ENCODE measurements at regions not wholly inside any gene's neighbourhood (a gene's known extent, or its start where the extent isn't known, plus 50 kb on each side); places are given as distances from the start of the nearest gene placed in this dataset.

- no peaks in the 10 kb centered on the region for H3K36me3 ChIP-seq (ENCODE audit: control insufficient read depth in 2 of 2, insufficient read depth in 2 of 2, low read length in 1 of 2)
- H3K4me3 ChIP-seq (ENCODE audit: low read length in 2 of 2) = no peak overlapping the region
- no peak overlapping the region for H3K27ac ChIP-seq (ENCODE audit: low read depth in 1 of 2, low read length in 1 of 2)
- H3K9me3 ChIP-seq (ENCODE audit: control insufficient read depth in 2 of 2, insufficient read depth in 1 of 2, low read length in 1 of 2) = no peaks in the 10 kb centered on the region
- no peaks in the 10 kb centered on the region for H3K27me3 ChIP-seq (ENCODE audit: control insufficient read depth in 2 of 2, insufficient read depth in 1 of 2, low read length in 1 of 2)
- WGBS = 93% methylated on average over 4 of the region's 4 CpGs
- no peak for DNase-seq (ENCODE audit: low read depth in 6 of 9, low spot score in 9 of 9)
- no peaks in the 10 kb centered on the region for H3K4me1 ChIP-seq (ENCODE audit: control insufficient read depth in 2 of 2, insufficient read depth in 2 of 2, low read length in 2 of 2)
Observed at GRCh38 chr3:104137116-104137515, 1229.6 kb upstream of the ALCAM start.

- Histone ChIP-seq H3K4me1 (ENCODE audit: control insufficient read depth in 2 of 2, insufficient read depth in 2 of 2, low read length in 2 of 2) (no peaks in the 10 kb centered on the region), H3K9me3 (ENCODE audit: control insufficient read depth in 2 of 2, insufficient read depth in 1 of 2, low read length in 1 of 2) (no peaks in the 10 kb centered on the region), H3K4me3 (ENCODE audit: low read length in 2 of 2) (no peak overlapping the region), H3K27me3 (ENCODE audit: control insufficient read depth in 2 of 2, insufficient read depth in 1 of 2, low read length in 1 of 2) (no peaks in the 10 kb centered on the region), H3K36me3 (ENCODE audit: control insufficient read depth in 2 of 2, insufficient read depth in 2 of 2, low read length in 1 of 2) (no peaks in the 10 kb centered on the region), H3K27ac (ENCODE audit: low read depth in 1 of 2, low read length in 1 of 2) (no peak overlapping the region)
- no peak for DNase-seq (ENCODE audit: low read depth in 6 of 9, low spot score in 9 of 9)
Observed at GRCh38 chr3:104145164-104145563, 1221.5 kb upstream of the ALCAM start.

- Histone ChIP-seq H3K4me3 (ENCODE audit: low read length in 2 of 2) (no peak overlapping the region), H3K27me3 (ENCODE audit: control insufficient read depth in 2 of 2, insufficient read depth in 1 of 2, low read length in 1 of 2) (no peaks in the 10 kb centered on the region), H3K36me3 (ENCODE audit: control insufficient read depth in 2 of 2, insufficient read depth in 2 of 2, low read length in 1 of 2) (no peaks in the 10 kb centered on the region), H3K4me1 (ENCODE audit: control insufficient read depth in 2 of 2, insufficient read depth in 2 of 2, low read length in 2 of 2) (no peaks in the 10 kb centered on the region), H3K9me3 (ENCODE audit: control insufficient read depth in 2 of 2, insufficient read depth in 1 of 2, low read length in 1 of 2) (no peaks in the 10 kb centered on the region), H3K27ac (ENCODE audit: low read depth in 1 of 2, low read length in 1 of 2) (no peak overlapping the region)
- no peak for DNase-seq (ENCODE audit: low read depth in 6 of 9, low spot score in 9 of 9)
- WGBS = 93% methylated on average over 1 of the region's 1 CpG
Observed at GRCh38 chr3:104149154-104149553, 1217.6 kb upstream of the ALCAM start.

GRCh38 chr3:104150724-104151123 is 1216.0 kb upstream of the ALCAM start:
- WGBS = 92% methylated on average over 2 of the region's 2 CpGs
- Histone ChIP-seq H3K4me3 (ENCODE audit: low read length in 2 of 2) (no peak overlapping the region), H3K27me3 (ENCODE audit: control insufficient read depth in 2 of 2, insufficient read depth in 1 of 2, low read length in 1 of 2) (no peaks in the 10 kb centered on the region), H3K36me3 (ENCODE audit: control insufficient read depth in 2 of 2, insufficient read depth in 2 of 2, low read length in 1 of 2) (no peaks in the 10 kb centered on the region), H3K9me3 (ENCODE audit: control insufficient read depth in 2 of 2, insufficient read depth in 1 of 2, low read length in 1 of 2) (no peaks in the 10 kb centered on the region), H3K4me1 (ENCODE audit: control insufficient read depth in 2 of 2, insufficient read depth in 2 of 2, low read length in 2 of 2) (no peaks in the 10 kb centered on the region), H3K27ac (ENCODE audit: low read depth in 1 of 2, low read length in 1 of 2) (no peak overlapping the region)
- DNase-seq (ENCODE audit: low read depth in 6 of 9, low spot score in 9 of 9) = no peak

GRCh38 chr3:104154896-104155295 is 1211.8 kb upstream of the ALCAM start:
- Histone ChIP-seq H3K36me3 (ENCODE audit: control insufficient read depth in 2 of 2, insufficient read depth in 2 of 2, low read length in 1 of 2) (no peaks in the 10 kb centered on the region), H3K4me1 (ENCODE audit: control insufficient read depth in 2 of 2, insufficient read depth in 2 of 2, low read length in 2 of 2) (no peaks in the 10 kb centered on the region), H3K9me3 (ENCODE audit: control insufficient read depth in 2 of 2, insufficient read depth in 1 of 2, low read length in 1 of 2) (no peaks in the 10 kb centered on the region), H3K27ac (ENCODE audit: low read depth in 1 of 2, low read length in 1 of 2) (no peak overlapping the region), H3K4me3 (ENCODE audit: low read length in 2 of 2) (no peak overlapping the region), H3K27me3 (ENCODE audit: control insufficient read depth in 2 of 2, insufficient read depth in 1 of 2, low read length in 1 of 2) (no peaks in the 10 kb centered on the region)
- 44% methylated on average over 2 of the region's 2 CpGs for WGBS
- DNase-seq (ENCODE audit: low read depth in 6 of 9, low spot score in 9 of 9) = no peak

- DNase-seq (ENCODE audit: low read depth in 6 of 9, low spot score in 9 of 9) = no peak
- Histone ChIP-seq H3K9me3 (ENCODE audit: control insufficient read depth in 2 of 2, insufficient read depth in 1 of 2, low read length in 1 of 2) (peaks cover 0 to 13% of the 10 kb centered on the region in 2 donors), H3K27me3 (ENCODE audit: control insufficient read depth in 2 of 2, insufficient read depth in 1 of 2, low read length in 1 of 2) (no peaks in the 10 kb centered on the region), H3K4me3 (ENCODE audit: low read length in 2 of 2) (no peak overlapping the region), H3K36me3 (ENCODE audit: control insufficient read depth in 2 of 2, insufficient read depth in 2 of 2, low read length in 1 of 2) (no peaks in the 10 kb centered on the region), H3K4me1 (ENCODE audit: control insufficient read depth in 2 of 2, insufficient read depth in 2 of 2, low read length in 2 of 2) (no peaks in the 10 kb centered on the region), H3K27ac (ENCODE audit: low read depth in 1 of 2, low read length in 1 of 2) (no peak overlapping the region)
- 90% methylated on average over 2 of the region's 2 CpGs for WGBS
Observed at GRCh38 chr3:104165866-104166265, 1200.8 kb upstream of the ALCAM start.

GRCh38 chr3:104168386-104168785 is 1198.3 kb upstream of the ALCAM start:
- Histone ChIP-seq H3K27me3 (ENCODE audit: control insufficient read depth in 2 of 2, insufficient read depth in 1 of 2, low read length in 1 of 2) (no peaks in the 10 kb centered on the region), H3K4me1 (ENCODE audit: control insufficient read depth in 2 of 2, insufficient read depth in 2 of 2, low read length in 2 of 2) (no peaks in the 10 kb centered on the region), H3K36me3 (ENCODE audit: control insufficient read depth in 2 of 2, insufficient read depth in 2 of 2, low read length in 1 of 2) (no peaks in the 10 kb centered on the region), H3K4me3 (ENCODE audit: low read length in 2 of 2) (no peak overlapping the region), H3K27ac (ENCODE audit: low read depth in 1 of 2, low read length in 1 of 2) (no peak overlapping the region), H3K9me3 (ENCODE audit: control insufficient read depth in 2 of 2, insufficient read depth in 1 of 2, low read length in 1 of 2) (peaks cover 0 to 17% of the 10 kb centered on the region in 2 donors)
- WGBS = 89% methylated on average over 3 of the region's 3 CpGs
- DNase-seq (ENCODE audit: low read depth in 6 of 9, low spot score in 9 of 9) = no peak

- H3K36me3 ChIP-seq (ENCODE audit: control insufficient read depth in 2 of 2, insufficient read depth in 2 of 2, low read length in 1 of 2) = no peaks in the 10 kb centered on the region
- H3K4me1 ChIP-seq (ENCODE audit: control insufficient read depth in 2 of 2, insufficient read depth in 2 of 2, low read length in 2 of 2) = no peaks in the 10 kb centered on the region
- no peak for DNase-seq (ENCODE audit: low read depth in 6 of 9, low spot score in 9 of 9)
- no peak overlapping the region for H3K27ac ChIP-seq (ENCODE audit: low read depth in 1 of 2, low read length in 1 of 2)
- no peaks in the 10 kb centered on the region for H3K27me3 ChIP-seq (ENCODE audit: control insufficient read depth in 2 of 2, insufficient read depth in 1 of 2, low read length in 1 of 2)
- peaks cover 0 to 4% of the 10 kb centered on the region in 2 donors for H3K9me3 ChIP-seq (ENCODE audit: control insufficient read depth in 2 of 2, insufficient read depth in 1 of 2, low read length in 1 of 2)
- H3K4me3 ChIP-seq (ENCODE audit: low read length in 2 of 2) = no peak overlapping the region
- 83% methylated on average over 3 of the region's 3 CpGs for WGBS
Observed at GRCh38 chr3:104175696-104176095, 1191.0 kb upstream of the ALCAM start.

- H3K36me3 ChIP-seq (ENCODE audit: control insufficient read depth in 2 of 2, insufficient read depth in 2 of 2, low read length in 1 of 2) = no peaks in the 10 kb centered on the region
- no peaks in the 10 kb centered on the region for H3K27me3 ChIP-seq (ENCODE audit: control insufficient read depth in 2 of 2, insufficient read depth in 1 of 2, low read length in 1 of 2)
- no peaks in the 10 kb centered on the region for H3K9me3 ChIP-seq (ENCODE audit: control insufficient read depth in 2 of 2, insufficient read depth in 1 of 2, low read length in 1 of 2)
- H3K27ac ChIP-seq (ENCODE audit: low read depth in 1 of 2, low read length in 1 of 2) = no peak overlapping the region
- DNase-seq (ENCODE audit: low read depth in 6 of 9, low spot score in 9 of 9) = no peak
- H3K4me1 ChIP-seq (ENCODE audit: control insufficient read depth in 2 of 2, insufficient read depth in 2 of 2, low read length in 2 of 2) = no peaks in the 10 kb centered on the region
- WGBS = 88% methylated on average over 1 of the region's 1 CpG
- H3K4me3 ChIP-seq (ENCODE audit: low read length in 2 of 2) = no peak overlapping the region
Observed at GRCh38 chr3:104176706-104177105, 1190.0 kb upstream of the ALCAM start.

- no peak for DNase-seq (ENCODE audit: low read depth in 6 of 9, low spot score in 9 of 9)
Observed at GRCh38 chr3:104178680-104179079, 1188.0 kb upstream of the ALCAM start.

More at GRCh38 chr3:104178680-104179079, 1188.0 kb upstream of the ALCAM start:
- Histone ChIP-seq H3K4me3 (ENCODE audit: low read length in 2 of 2) (no peak overlapping the region), H3K27ac (ENCODE audit: low read depth in 1 of 2, low read length in 1 of 2) (no peak overlapping the region), H3K4me1 (ENCODE audit: control insufficient read depth in 2 of 2, insufficient read depth in 2 of 2, low read length in 2 of 2) (no peaks in the 10 kb centered on the region), H3K27me3 (ENCODE audit: control insufficient read depth in 2 of 2, insufficient read depth in 1 of 2, low read length in 1 of 2) (no peaks in the 10 kb centered on the region), H3K36me3 (ENCODE audit: control insufficient read depth in 2 of 2, insufficient read depth in 2 of 2, low read length in 1 of 2) (no peaks in the 10 kb centered on the region), H3K9me3 (ENCODE audit: control insufficient read depth in 2 of 2, insufficient read depth in 1 of 2, low read length in 1 of 2) (no peaks in the 10 kb centered on the region)
- WGBS = 90% methylated on average over 3 of the region's 3 CpGs
